ENCODE measurements at regions not wholly inside any gene's neighbourhood (a gene's known extent, or its start where the extent isn't known, plus 50 kb on each side); places are given as distances from the start of the nearest gene placed in this dataset.
"Not testable (repeated sequence)": the region's sequence is repeated elsewhere in the genome, so short reads cannot be mapped to it uniquely, and the experiment has no call there.

- no peak for TF ChIP-seq CTCF (IDR thresholded peaks at IDR 0.05; ENCODE audit: insufficient read depth, low read depth, low read length, missing control alignments)
- no peak overlapping the region for H3K4me3 ChIP-seq (ENCODE audit: low read length)
- peak; percentile 18 for DNase-seq (ENCODE audit: low read depth)
These were observed 106.6 kb upstream of the PTPRG start for GRCh38 chr3:61454801-61455200.

GRCh38 chr3:61460636-61461035 is 100.7 kb upstream of the PTPRG start:
- TF ChIP-seq CTCF (IDR thresholded peaks at IDR 0.05; ENCODE audit: insufficient read depth, low read depth, low read length, missing control alignments), result no peak
- DNase-seq (ENCODE audit: low read depth), result no peak
- no peak overlapping the region for H3K4me3 ChIP-seq (ENCODE audit: low read length)

- no peak overlapping the region for H3K4me3 ChIP-seq (ENCODE audit: low read length)
- no peak for TF ChIP-seq CTCF (IDR thresholded peaks at IDR 0.05; ENCODE audit: insufficient read depth, low read depth, low read length, missing control alignments)
- no peak for DNase-seq (ENCODE audit: low read depth)
These were observed 98.2 kb upstream of the PTPRG start for GRCh38 chr3:61463191-61463590.

- no peak overlapping the region for H3K4me3 ChIP-seq (ENCODE audit: low read length)
- TF ChIP-seq CTCF (IDR thresholded peaks at IDR 0.05; ENCODE audit: insufficient read depth, low read depth, low read length, missing control alignments), result no peak
- no peak for DNase-seq (ENCODE audit: low read depth)
These were observed 96.7 kb upstream of the PTPRG start for GRCh38 chr3:61464518-61465140.

- no peak overlapping the region for H3K4me3 ChIP-seq (ENCODE audit: low read length)
- no peak for DNase-seq (ENCODE audit: low read depth)
- no peak for TF ChIP-seq CTCF (IDR thresholded peaks at IDR 0.05; ENCODE audit: insufficient read depth, low read depth, low read length, missing control alignments)
These were observed 95.0 kb upstream of the PTPRG start for GRCh38 chr3:61466357-61466756.

- TF ChIP-seq CTCF (IDR thresholded peaks at IDR 0.05; ENCODE audit: insufficient read depth, low read depth, low read length, missing control alignments), result no peak
- H3K4me3 ChIP-seq (ENCODE audit: low read length), result no peak overlapping the region
- no peak for DNase-seq (ENCODE audit: low read depth)
These were observed 77.4 kb upstream of the PTPRG start for GRCh38 chr3:61483997-61484396.

- DNase-seq (ENCODE audit: low read depth), result no peak
- no peak overlapping the region for H3K4me3 ChIP-seq (ENCODE audit: low read length)
- no peak for TF ChIP-seq CTCF (IDR thresholded peaks at IDR 0.05; ENCODE audit: insufficient read depth, low read depth, low read length, missing control alignments)
These were observed 68.0 kb upstream of the PTPRG start for GRCh38 chr3:61493339-61493738.

- H3K4me3 ChIP-seq (ENCODE audit: low read length); DNase-seq (ENCODE audit: low read depth): not testable (repeated sequence)
These were observed 67.1 kb upstream of the PTPRG start for GRCh38 chr3:61494309-61494708.
